Hepatocyte (in vitro differentiated cells): ENCODE measurements at regions not wholly inside any gene's neighbourhood (a gene's known extent, or its start where the extent isn't known, plus 50 kb on each side); places are given as distances from the start of the nearest gene placed in this dataset.

Experiments used
- DNase-seq: peaks from one replicate; pipeline ENCODE4 v3.0.0-alpha.2; 2016; ENCODE audit warnings: low spot score
- H2AFZ ChIP-seq: fragments of 200-600 bp; sonication (generic); 2 replicates; pipeline ENCODE4 v1.6.0; 2016; ENCODE audit warnings: antibody characterized with exemption, mild to moderate bottlenecking
- H3K27ac ChIP-seq: fragments of 200-600 bp; sonication (generic); 2 replicates; pipeline ENCODE4 v1.5.1; 2016; ENCODE audit warnings: mild to moderate bottlenecking
- H3K27me3 ChIP-seq: fragments of 200-600 bp; sonication (generic); 2 replicates; pipeline ENCODE4 v1.6.1; 2016
- H3K36me3 ChIP-seq: fragments of 200-600 bp; sonication (generic); replicated peaks from 2 replicates; pipeline ENCODE4 v1.5.1; 2016; ENCODE audit warnings: low read depth; ENCODE audit not compliant: insufficient read depth
- H3K4me1 ChIP-seq: fragments of 200-600 bp; sonication (generic); 2 replicates; pipeline ENCODE4 v1.5.1; 2016; ENCODE audit warnings: mild to moderate bottlenecking, moderate library complexity; ENCODE audit not compliant: insufficient read depth
- H3K4me2 ChIP-seq: fragments of 200-600 bp; sonication (generic); 2 replicates; pipeline ENCODE4 v1.6.0; 2016
- H3K4me3 ChIP-seq: fragments of 200-600 bp; sonication (generic); 2 replicates; pipeline ENCODE4 v1.5.1; 2016; ENCODE audit warnings: mild to moderate bottlenecking
- H3K79me2 ChIP-seq: fragments of 200-600 bp; sonication (generic); 2 replicates; pipeline ENCODE4 v1.6.0; 2017; ENCODE audit warnings: mild to moderate bottlenecking
- H3K9me2 ChIP-seq: fragments of 200-600 bp; sonication (generic); replicated peaks from 2 replicates; pipeline ENCODE4 v1.6.0; 2017; ENCODE audit warnings: mild to moderate bottlenecking; ENCODE audit not compliant: insufficient read depth
- H3K9me3 ChIP-seq: fragments of 200-600 bp; sonication (generic); 2 replicates; pipeline ENCODE4 v1.5.1; 2016; ENCODE audit warnings: low read depth, mild to moderate bottlenecking
- H4K20me1 ChIP-seq: fragments of 200-600 bp; sonication (generic); 2 replicates; pipeline ENCODE4 v1.6.0; 2016; ENCODE audit warnings: mild to moderate bottlenecking; ENCODE audit not compliant: insufficient read depth, poor library complexity, severe bottlenecking
- CTCF ChIP-seq: fragments of 200-600 bp; sonication (generic); IDR thresholded peaks from 2 replicates; pipeline ENCODE4 v1.5.1; 2016; ENCODE audit warnings: antibody characterized with exemption, mild to moderate bottlenecking; ENCODE audit not compliant: poor library complexity
- EZH2 ChIP-seq: fragments of 200-600 bp; sonication (generic); IDR thresholded peaks from 2 replicates; pipeline ENCODE4 v1.6.1; 2016; ENCODE audit warnings: antibody characterized with exemption, mild to moderate bottlenecking, borderline replicate concordance
- EZH2phosphoT487 ChIP-seq: fragments of 200-600 bp; sonication (generic); IDR thresholded peaks from one replicate; pipeline ENCODE4 v1.6.1; 2018; ENCODE audit warnings: antibody characterized with exemption, mild to moderate bottlenecking, low read depth, moderate library complexity; ENCODE audit not compliant: unreplicated experiment, severe bottlenecking
- WGBS: methylation state at CpG from one replicate; pipeline ENCODE4 v1.1.6; 2016; ENCODE audit warnings: low lambda C conversion rate; ENCODE audit errors: missing lambda C conversion rate; 5-methylcytosine and 5-hydroxymethylcytosine counted together

GRCh38 chrX:40446921-40447320 lies 133.8 kb upstream of the ATP6AP2 start:
- Histone ChIP-seq H3K27ac (no peak overlapping the region), H3K4me2 (no peak overlapping the region), H2AFZ (no peak overlapping the region), H3K9me2 (no peaks in the 10 kb centered on the region), H4K20me1 (no peaks in the 10 kb centered on the region), H3K4me1 (no peaks in the 10 kb centered on the region), H3K27me3 (no peaks in the 10 kb centered on the region), H3K36me3 (no peaks in the 10 kb centered on the region), H3K4me3 (no peak overlapping the region), H3K79me2 (no peaks in the 10 kb centered on the region), H3K9me3 (no peaks in the 10 kb centered on the region)
- WGBS: 70% methylated on average over 6 of the region's 6 CpGs
- no peak for DNase-seq
- TF ChIP-seq CTCF: no peak
- TF ChIP-seq EZH2phosphoT487: no peak
- TF ChIP-seq EZH2: no peak

- H2AFZ ChIP-seq: no peak overlapping the region
- WGBS: 80% methylated on average over 3 of the region's 3 CpGs
- H3K27me3 ChIP-seq: no peaks in the 10 kb centered on the region
- no peak for DNase-seq
- no peaks in the 10 kb centered on the region for H3K79me2 ChIP-seq
- no peak overlapping the region for H3K27ac ChIP-seq
- no peaks in the 10 kb centered on the region for H4K20me1 ChIP-seq
- H3K36me3 ChIP-seq: no peaks in the 10 kb centered on the region
- H3K9me2 ChIP-seq: no peaks in the 10 kb centered on the region
- no peak overlapping the region for H3K4me2 ChIP-seq
- TF ChIP-seq EZH2: no peak
- H3K4me3 ChIP-seq: no peak overlapping the region
- H3K4me1 ChIP-seq: no peaks in the 10 kb centered on the region
- H3K9me3 ChIP-seq: no peaks in the 10 kb centered on the region
These were observed 135.1 kb upstream of the ATP6AP2 start for GRCh38 chrX:40445691-40446090.

GRCh38 chrX:40444798-40445496 lies 135.8 kb upstream of the ATP6AP2 start:
- H3K4me2 ChIP-seq: no peak overlapping the region
- no peak overlapping the region for H3K27ac ChIP-seq
- no peaks in the 10 kb centered on the region for H3K27me3 ChIP-seq
- no peak overlapping the region for H2AFZ ChIP-seq
- no peaks in the 10 kb centered on the region for H3K9me2 ChIP-seq
- TF ChIP-seq CTCF (no peak), EZH2 (no peak), EZH2phosphoT487 (no peak)
- no peak for DNase-seq
- H3K9me3 ChIP-seq: no peaks in the 10 kb centered on the region
- H3K79me2 ChIP-seq: no peaks in the 10 kb centered on the region
- no peaks in the 10 kb centered on the region for H4K20me1 ChIP-seq
- H3K4me3 ChIP-seq: no peak overlapping the region
- WGBS: 72% methylated on average over 11 of the region's 12 CpGs
- H3K36me3 ChIP-seq: no peaks in the 10 kb centered on the region
- no peaks in the 10 kb centered on the region for H3K4me1 ChIP-seq

- no peak overlapping the region for H2AFZ ChIP-seq
- H3K4me2 ChIP-seq: no peak overlapping the region
- H4K20me1 ChIP-seq: no peaks in the 10 kb centered on the region
- no peaks in the 10 kb centered on the region for H3K27me3 ChIP-seq
- H3K36me3 ChIP-seq: no peaks in the 10 kb centered on the region
- no peak overlapping the region for H3K4me3 ChIP-seq
- no peak for TF ChIP-seq CTCF
- TF ChIP-seq EZH2: no peak
- no peak for TF ChIP-seq EZH2phosphoT487
- no peak for DNase-seq
- WGBS: 51% methylated on average over 2 of the region's 2 CpGs
- H3K4me1 ChIP-seq: no peaks in the 10 kb centered on the region
- no peaks in the 10 kb centered on the region for H3K79me2 ChIP-seq
- no peaks in the 10 kb centered on the region for H3K9me3 ChIP-seq
- H3K9me2 ChIP-seq: no peaks in the 10 kb centered on the region
- H3K27ac ChIP-seq: no peak overlapping the region
These were observed 136.6 kb upstream of the ATP6AP2 start for GRCh38 chrX:40444133-40444532.
